ENCODE measurements at regions not wholly inside any gene's neighbourhood (a gene's known extent, or its start where the extent isn't known, plus 50 kb on each side); places are given as distances from the start of the nearest gene placed in this dataset.
"Not testable (repeated sequence)": the region's sequence is repeated elsewhere in the genome, so short reads cannot be mapped to it uniquely, and the experiment has no call there.

- H3K9ac ChIP-seq (ENCODE audit: low read length) = no peak overlapping the region
Measured at GRCh38 chrX:5702890-5703289, 525.8 kb downstream of the NLGN4X start.

GRCh38 chrX:5695971-5696370 is 532.7 kb downstream of the NLGN4X start:
- Histone ChIP-seq H3K4me3 (ENCODE audit: low read depth in 1 of 2, low read length in 2 of 2) (no peak overlapping the region), H3K27me3 (ENCODE audit: control insufficient read depth in 1 of 2, insufficient read depth in 2 of 2, low read length in 2 of 2) (no peaks in the 10 kb centered on the region)

More at GRCh38 chrX:5702890-5703289, 525.8 kb downstream of the NLGN4X start:
- Histone ChIP-seq H3K36me3 (ENCODE audit: insufficient read depth, low read length) (no peaks in the 10 kb centered on the region), H3K27ac (ENCODE audit: low read depth, low read length) (no peak overlapping the region), H3K9me3 (ENCODE audit: low read length) (no peaks in the 10 kb centered on the region), H3K4me3 (ENCODE audit: low read depth in 1 of 2, low read length in 2 of 2) (no peak overlapping the region), H3K4me1 (ENCODE audit: insufficient read depth, low read length) (no peaks in the 10 kb centered on the region), H3K27me3 (ENCODE audit: control insufficient read depth in 1 of 2, insufficient read depth in 2 of 2, low read length in 2 of 2) (no peaks in the 10 kb centered on the region)

GRCh38 chrX:5683996-5684395 is 544.7 kb downstream of the NLGN4X start:
- H3K27me3 ChIP-seq (ENCODE audit: control insufficient read depth in 1 of 2, insufficient read depth in 2 of 2, low read length in 2 of 2) = no peaks in the 10 kb centered on the region
- no peak overlapping the region for H3K4me3 ChIP-seq (ENCODE audit: low read depth in 1 of 2, low read length in 2 of 2)
- no peak overlapping the region for H3K9ac ChIP-seq (ENCODE audit: low read length)
- H3K36me3 ChIP-seq (ENCODE audit: insufficient read depth, low read length) = no peaks in the 10 kb centered on the region
- no peak overlapping the region for H3K27ac ChIP-seq (ENCODE audit: low read depth, low read length)
- H3K9me3 ChIP-seq (ENCODE audit: low read length) = no peaks in the 10 kb centered on the region
- H3K4me1 ChIP-seq (ENCODE audit: insufficient read depth, low read length) = no peaks in the 10 kb centered on the region

More at GRCh38 chrX:5695971-5696370, 532.7 kb downstream of the NLGN4X start:
- Histone ChIP-seq H3K4me1 (ENCODE audit: insufficient read depth, low read length) (no peaks in the 10 kb centered on the region), H3K9me3 (ENCODE audit: low read length) (no peaks in the 10 kb centered on the region), H3K9ac (ENCODE audit: low read length) (no peak overlapping the region), H3K27ac (ENCODE audit: low read depth, low read length) (no peak overlapping the region), H3K36me3 (ENCODE audit: insufficient read depth, low read length) (no peaks in the 10 kb centered on the region)

- H3K27me3 ChIP-seq (ENCODE audit: control insufficient read depth in 1 of 2, insufficient read depth in 2 of 2, low read length in 2 of 2) = no peaks in the 10 kb centered on the region
- no peak overlapping the region for H3K4me3 ChIP-seq (ENCODE audit: low read depth in 1 of 2, low read length in 2 of 2)
- no peaks in the 10 kb centered on the region for H3K4me1 ChIP-seq (ENCODE audit: insufficient read depth, low read length)
- no peaks in the 10 kb centered on the region for H3K36me3 ChIP-seq (ENCODE audit: insufficient read depth, low read length)
- no peak overlapping the region for H3K27ac ChIP-seq (ENCODE audit: low read depth, low read length)
- no peak overlapping the region for H3K9ac ChIP-seq (ENCODE audit: low read length)
- H3K9me3 ChIP-seq (ENCODE audit: low read length) = no peaks in the 10 kb centered on the region
Measured at GRCh38 chrX:5681159-5681558, 547.5 kb downstream of the NLGN4X start.

GRCh38 chrX:5674036-5674435 is 554.6 kb downstream of the NLGN4X start:
- Histone ChIP-seq H3K4me3 (ENCODE audit: low read depth in 1 of 2, low read length in 2 of 2) (no peak overlapping the region), H3K9ac (ENCODE audit: low read length) (no peak overlapping the region), H3K36me3 (ENCODE audit: insufficient read depth, low read length) (no peaks in the 10 kb centered on the region), H3K9me3 (ENCODE audit: low read length) (no peaks in the 10 kb centered on the region), H3K27ac (ENCODE audit: low read depth, low read length) (no peak overlapping the region), H3K4me1 (ENCODE audit: insufficient read depth, low read length) (no peaks in the 10 kb centered on the region), H3K27me3 (ENCODE audit: control insufficient read depth in 1 of 2, insufficient read depth in 2 of 2, low read length in 2 of 2) (no peaks in the 10 kb centered on the region)

- no peaks in the 10 kb centered on the region for H3K4me1 ChIP-seq (ENCODE audit: insufficient read depth, low read length)
- no peak overlapping the region for H3K27ac ChIP-seq (ENCODE audit: low read depth, low read length)
- no peak overlapping the region for H3K9ac ChIP-seq (ENCODE audit: low read length)
- H3K4me3 ChIP-seq (ENCODE audit: low read depth in 1 of 2, low read length in 2 of 2) = no peak overlapping the region
- H3K27me3 ChIP-seq (ENCODE audit: control insufficient read depth in 1 of 2, insufficient read depth in 2 of 2, low read length in 2 of 2) = no peaks in the 10 kb centered on the region
- no peaks in the 10 kb centered on the region for H3K36me3 ChIP-seq (ENCODE audit: insufficient read depth, low read length)
- no peaks in the 10 kb centered on the region for H3K9me3 ChIP-seq (ENCODE audit: low read length)
Measured at GRCh38 chrX:5672099-5672498, 556.6 kb downstream of the NLGN4X start.

- not testable (repeated sequence) for H3K27me3 ChIP-seq (ENCODE audit: control insufficient read depth in 1 of 2, insufficient read depth in 2 of 2, low read length in 2 of 2); H3K27ac ChIP-seq (ENCODE audit: low read depth, low read length); H3K9ac ChIP-seq (ENCODE audit: low read length); H3K4me1 ChIP-seq (ENCODE audit: insufficient read depth, low read length); H3K36me3 ChIP-seq (ENCODE audit: insufficient read depth, low read length); H3K9me3 ChIP-seq (ENCODE audit: low read length); H3K4me3 ChIP-seq (ENCODE audit: low read depth in 1 of 2, low read length in 2 of 2)
Measured at GRCh38 chrX:5666689-5667088, 562.0 kb downstream of the NLGN4X start.

GRCh38 chrX:5656544-5656943 is 572.1 kb downstream of the NLGN4X start:
- no peak overlapping the region for H3K9ac ChIP-seq (ENCODE audit: low read length)
- H3K9me3 ChIP-seq (ENCODE audit: low read length) = no peaks in the 10 kb centered on the region
- H3K27me3 ChIP-seq (ENCODE audit: control insufficient read depth in 1 of 2, insufficient read depth in 2 of 2, low read length in 2 of 2) = no peaks in the 10 kb centered on the region
- no peaks in the 10 kb centered on the region for H3K36me3 ChIP-seq (ENCODE audit: insufficient read depth, low read length)
- no peak overlapping the region for H3K4me3 ChIP-seq (ENCODE audit: low read depth in 1 of 2, low read length in 2 of 2)
- no peaks in the 10 kb centered on the region for H3K4me1 ChIP-seq (ENCODE audit: insufficient read depth, low read length)
- H3K27ac ChIP-seq (ENCODE audit: low read depth, low read length) = no peak overlapping the region

- Histone ChIP-seq H3K9me3 (ENCODE audit: low read length) (no peaks in the 10 kb centered on the region), H3K36me3 (ENCODE audit: insufficient read depth, low read length) (no peaks in the 10 kb centered on the region), H3K27ac (ENCODE audit: low read depth, low read length) (no peak overlapping the region), H3K9ac (ENCODE audit: low read length) (no peak overlapping the region), H3K4me1 (ENCODE audit: insufficient read depth, low read length) (no peaks in the 10 kb centered on the region), H3K4me3 (ENCODE audit: low read depth in 1 of 2, low read length in 2 of 2) (no peak overlapping the region), H3K27me3 (ENCODE audit: control insufficient read depth in 1 of 2, insufficient read depth in 2 of 2, low read length in 2 of 2) (no peaks in the 10 kb centered on the region)
Measured at GRCh38 chrX:5650904-5651303, 577.8 kb downstream of the NLGN4X start.

GRCh38 chrX:5648941-5649568 is 579.6 kb downstream of the NLGN4X start:
- Histone ChIP-seq H3K9ac (ENCODE audit: low read length) (no peak overlapping the region), H3K4me1 (ENCODE audit: insufficient read depth, low read length) (no peaks in the 10 kb centered on the region), H3K27ac (ENCODE audit: low read depth, low read length) (no peak overlapping the region), H3K9me3 (ENCODE audit: low read length) (no peaks in the 10 kb centered on the region), H3K4me3 (ENCODE audit: low read depth in 1 of 2, low read length in 2 of 2) (no peak overlapping the region), H3K36me3 (ENCODE audit: insufficient read depth, low read length) (no peaks in the 10 kb centered on the region), H3K27me3 (ENCODE audit: control insufficient read depth in 1 of 2, insufficient read depth in 2 of 2, low read length in 2 of 2) (no peaks in the 10 kb centered on the region)

- no peaks in the 10 kb centered on the region for H3K9me3 ChIP-seq (ENCODE audit: low read length)
- H3K4me3 ChIP-seq (ENCODE audit: low read depth in 1 of 2, low read length in 2 of 2) = no peak overlapping the region
- H3K36me3 ChIP-seq (ENCODE audit: insufficient read depth, low read length) = no peaks in the 10 kb centered on the region
- no peak overlapping the region for H3K27ac ChIP-seq (ENCODE audit: low read depth, low read length)
- H3K4me1 ChIP-seq (ENCODE audit: insufficient read depth, low read length) = no peaks in the 10 kb centered on the region
- no peak overlapping the region for H3K9ac ChIP-seq (ENCODE audit: low read length)
- no peaks in the 10 kb centered on the region for H3K27me3 ChIP-seq (ENCODE audit: control insufficient read depth in 1 of 2, insufficient read depth in 2 of 2, low read length in 2 of 2)
Measured at GRCh38 chrX:5646818-5647217, 581.8 kb downstream of the NLGN4X start.

- Histone ChIP-seq H3K9me3 (ENCODE audit: low read length) (no peaks in the 10 kb centered on the region), H3K4me1 (ENCODE audit: insufficient read depth, low read length) (no peaks in the 10 kb centered on the region), H3K36me3 (ENCODE audit: insufficient read depth, low read length) (no peaks in the 10 kb centered on the region), H3K27ac (ENCODE audit: low read depth, low read length) (no peak overlapping the region), H3K4me3 (ENCODE audit: low read depth in 1 of 2, low read length in 2 of 2) (no peak overlapping the region), H3K9ac (ENCODE audit: low read length) (no peak overlapping the region), H3K27me3 (ENCODE audit: control insufficient read depth in 1 of 2, insufficient read depth in 2 of 2, low read length in 2 of 2) (no peaks in the 10 kb centered on the region)
Measured at GRCh38 chrX:5644776-5645175, 583.9 kb downstream of the NLGN4X start.
